GM12873 (cell line): ENCODE measurements at regions not wholly inside any gene's neighbourhood (a gene's known extent, or its start where the extent isn't known, plus 50 kb on each side); places are given as distances from the start of the nearest gene placed in this dataset.
A peak's percentile ranks its signal among the peaks of the same experiment; 100 is the strongest.

Source experiments
- TF ChIP-seq, protein P1 (sequence below): IDR thresholded peaks from 2 replicates; pipeline ENCODE4 v1.5.1; 2012; ENCODE audit warnings: low read depth, mild to moderate bottlenecking, moderate library complexity, low read length, control low read depth; ENCODE audit not compliant: insufficient read depth; ENCODE audit errors: missing control alignments

DNA sequence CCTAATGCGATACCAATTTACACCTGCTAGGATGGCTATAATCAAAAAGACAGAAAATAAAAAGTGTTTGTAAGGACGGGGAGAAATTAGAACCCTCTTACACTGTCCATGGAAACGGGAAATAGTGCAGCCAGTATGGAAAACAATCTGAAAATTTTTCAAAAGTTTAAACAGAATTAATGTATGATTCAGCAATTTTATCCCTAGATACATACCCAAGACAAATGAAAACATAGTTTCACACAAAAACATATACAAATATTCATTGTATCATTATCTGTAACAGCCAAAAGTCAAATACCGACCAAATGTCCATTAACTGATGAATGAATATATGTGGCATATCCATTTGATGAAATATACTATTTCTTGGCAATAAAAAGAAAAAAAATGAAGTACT lies 313.5 kb upstream of the GYPC start:
- TF ChIP-seq, protein P1, sequence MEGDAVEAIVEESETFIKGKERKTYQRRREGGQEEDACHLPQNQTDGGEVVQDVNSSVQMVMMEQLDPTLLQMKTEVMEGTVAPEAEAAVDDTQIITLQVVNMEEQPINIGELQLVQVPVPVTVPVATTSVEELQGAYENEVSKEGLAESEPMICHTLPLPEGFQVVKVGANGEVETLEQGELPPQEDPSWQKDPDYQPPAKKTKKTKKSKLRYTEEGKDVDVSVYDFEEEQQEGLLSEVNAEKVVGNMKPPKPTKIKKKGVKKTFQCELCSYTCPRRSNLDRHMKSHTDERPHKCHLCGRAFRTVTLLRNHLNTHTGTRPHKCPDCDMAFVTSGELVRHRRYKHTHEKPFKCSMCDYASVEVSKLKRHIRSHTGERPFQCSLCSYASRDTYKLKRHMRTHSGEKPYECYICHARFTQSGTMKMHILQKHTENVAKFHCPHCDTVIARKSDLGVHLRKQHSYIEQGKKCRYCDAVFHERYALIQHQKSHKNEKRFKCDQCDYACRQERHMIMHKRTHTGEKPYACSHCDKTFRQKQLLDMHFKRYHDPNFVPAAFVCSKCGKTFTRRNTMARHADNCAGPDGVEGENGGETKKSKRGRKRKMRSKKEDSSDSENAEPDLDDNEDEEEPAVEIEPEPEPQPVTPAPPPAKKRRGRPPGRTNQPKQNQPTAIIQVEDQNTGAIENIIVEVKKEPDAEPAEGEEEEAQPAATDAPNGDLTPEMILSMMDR: no peak

GRCh38 chr2:126343136-126343535 lies 312.8 kb upstream of the GYPC start:
- TF ChIP-seq, protein P1: no peak

GRCh38 chr2:126344493-126344892 lies 311.5 kb upstream of the GYPC start:
- TF ChIP-seq, protein P1: no peak

GRCh38 chr2:126345691-126346090 lies 310.3 kb upstream of the GYPC start:
- TF ChIP-seq, protein P1: no peak

- TF ChIP-seq, protein P1: no peak
Observed at GRCh38 chr2:126356631-126357030, 299.3 kb upstream of the GYPC start.

GRCh38 chr2:126358122-126358521 lies 297.8 kb upstream of the GYPC start:
- TF ChIP-seq, protein P1: no peak

GRCh38 chr2:126359494-126359893 lies 296.5 kb upstream of the GYPC start:
- TF ChIP-seq, protein P1: peak; percentile 53

DNA sequence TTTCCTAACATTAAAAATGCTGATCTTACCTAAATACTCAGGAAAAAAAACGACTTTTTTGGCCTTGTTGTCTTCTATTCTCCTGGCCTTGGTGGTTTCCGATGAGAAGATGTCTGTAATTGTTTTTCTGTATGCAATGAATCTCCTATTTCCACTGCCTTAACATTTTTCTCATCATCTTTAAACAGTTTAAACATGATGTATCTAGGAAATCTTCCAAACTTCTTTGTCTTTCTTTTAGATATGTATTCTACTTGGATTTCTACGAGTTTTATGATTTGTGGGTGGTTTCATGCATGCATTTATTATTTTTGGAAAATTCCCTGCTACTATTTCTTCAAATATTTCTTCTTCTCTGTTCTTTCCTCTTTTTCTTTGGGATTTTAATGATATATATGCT lies 288.6 kb upstream of the GYPC start:
- TF ChIP-seq, protein P1: no peak
